ENCODE measurements at regions not wholly inside any gene's neighbourhood (a gene's known extent, or its start where the extent isn't known, plus 50 kb on each side); places are given as distances from the start of the nearest gene placed in this dataset.

DNA sequence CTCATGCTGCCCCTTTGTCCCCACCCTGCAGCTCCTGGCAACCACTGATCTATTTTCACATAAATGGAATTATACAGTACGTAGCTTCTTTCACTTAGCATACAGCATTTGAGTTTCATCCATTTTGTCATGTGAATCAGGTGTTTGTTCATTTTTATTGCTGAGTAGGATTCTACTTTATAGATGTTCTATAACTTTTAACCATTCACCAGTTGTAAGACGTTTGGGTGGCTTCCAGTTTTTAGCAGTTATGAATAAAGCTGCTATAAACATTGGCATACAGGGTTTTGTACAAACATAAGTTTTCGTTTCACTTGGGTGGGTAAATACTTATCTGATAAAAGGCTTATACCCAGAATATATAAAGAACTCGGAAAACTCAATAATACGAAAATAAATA lies 102.3 kb upstream of the KLHL13 start:
- Mint-ChIP-seq H3K36me3 (ENCODE audit: low read depth) (no peaks in the 10 kb centered on the region), H3K27ac (no peak overlapping the region), H3K9me3 (no peaks in the 10 kb centered on the region), H3K4me3 (no peak overlapping the region), H3K4me1 (no peaks in the 10 kb centered on the region), H3K27me3 (ENCODE audit: insufficient read depth, low read depth, poor library complexity) (no peaks in the 10 kb centered on the region)
- Histone ChIP-seq H3K4me2 (no peak overlapping the region), H3K27ac (ENCODE audit: low read depth) (no peak overlapping the region), H3K36me3 (ENCODE audit: insufficient read depth) (no peaks in the 10 kb centered on the region), H2AFZ (no peak overlapping the region), H4K20me1 (replicated peaks; ENCODE audit: insufficient read depth) (no peaks in the 10 kb centered on the region), H3F3A (replicated peaks; ENCODE audit: low read depth) (no peaks in the 10 kb centered on the region), H3K79me2 (replicated peaks; ENCODE audit: insufficient read depth) (no peaks in the 10 kb centered on the region), H3K9me2 (ENCODE audit: insufficient read depth) (no peaks in the 10 kb centered on the region), H3K27me3 (ENCODE audit: insufficient read depth) (no peaks in the 10 kb centered on the region), H3K4me1 (ENCODE audit: insufficient read depth) (no peaks in the 10 kb centered on the region), H3K4me3 (no peak overlapping the region)
- ATAC-seq (no peak), DNase-seq (ENCODE audit: low spot score) (no peak)
- TF ChIP-seq ZNF462 (CRISPR knock-in tag; IDR thresholded peaks at IDR 0.05) (no peak), EZH2phosphoT487 (IDR thresholded peaks at IDR 0.05; ENCODE audit: unreplicated experiment) (no peak), CREB1 (CRISPR knock-in tag; IDR thresholded peaks at IDR 0.05; ENCODE audit: low read depth) (no peak), REST (IDR thresholded peaks at IDR 0.05; ENCODE audit: unreplicated experiment) (no peak), JUNB (IDR thresholded peaks at IDR 0.05; ENCODE audit: unreplicated experiment) (no peak), ZNF114 (CRISPR knock-in tag; IDR thresholded peaks at IDR 0.05) (no peak), EZH2 (IDR thresholded peaks at IDR 0.05; ENCODE audit: low read depth, unreplicated experiment) (no peak), NANOG (IDR thresholded peaks at IDR 0.05; ENCODE audit: borderline replicate concordance) (no peak), POLR2AphosphoS5 (IDR thresholded peaks at IDR 0.05; ENCODE audit: low read depth) (no peak), ZNF331 (CRISPR knock-in tag; IDR thresholded peaks at IDR 0.05; ENCODE audit: low read depth) (no peak), STAT1 (IDR thresholded peaks at IDR 0.05; ENCODE audit: unreplicated experiment) (no peak)
- TF ChIP-seq, protein P1, sequence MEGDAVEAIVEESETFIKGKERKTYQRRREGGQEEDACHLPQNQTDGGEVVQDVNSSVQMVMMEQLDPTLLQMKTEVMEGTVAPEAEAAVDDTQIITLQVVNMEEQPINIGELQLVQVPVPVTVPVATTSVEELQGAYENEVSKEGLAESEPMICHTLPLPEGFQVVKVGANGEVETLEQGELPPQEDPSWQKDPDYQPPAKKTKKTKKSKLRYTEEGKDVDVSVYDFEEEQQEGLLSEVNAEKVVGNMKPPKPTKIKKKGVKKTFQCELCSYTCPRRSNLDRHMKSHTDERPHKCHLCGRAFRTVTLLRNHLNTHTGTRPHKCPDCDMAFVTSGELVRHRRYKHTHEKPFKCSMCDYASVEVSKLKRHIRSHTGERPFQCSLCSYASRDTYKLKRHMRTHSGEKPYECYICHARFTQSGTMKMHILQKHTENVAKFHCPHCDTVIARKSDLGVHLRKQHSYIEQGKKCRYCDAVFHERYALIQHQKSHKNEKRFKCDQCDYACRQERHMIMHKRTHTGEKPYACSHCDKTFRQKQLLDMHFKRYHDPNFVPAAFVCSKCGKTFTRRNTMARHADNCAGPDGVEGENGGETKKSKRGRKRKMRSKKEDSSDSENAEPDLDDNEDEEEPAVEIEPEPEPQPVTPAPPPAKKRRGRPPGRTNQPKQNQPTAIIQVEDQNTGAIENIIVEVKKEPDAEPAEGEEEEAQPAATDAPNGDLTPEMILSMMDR (conservative IDR thresholded peaks at IDR 0.05; ENCODE audit: low read depth in 2 of 2), result no peak
- TF ChIP-seq, protein P2, sequence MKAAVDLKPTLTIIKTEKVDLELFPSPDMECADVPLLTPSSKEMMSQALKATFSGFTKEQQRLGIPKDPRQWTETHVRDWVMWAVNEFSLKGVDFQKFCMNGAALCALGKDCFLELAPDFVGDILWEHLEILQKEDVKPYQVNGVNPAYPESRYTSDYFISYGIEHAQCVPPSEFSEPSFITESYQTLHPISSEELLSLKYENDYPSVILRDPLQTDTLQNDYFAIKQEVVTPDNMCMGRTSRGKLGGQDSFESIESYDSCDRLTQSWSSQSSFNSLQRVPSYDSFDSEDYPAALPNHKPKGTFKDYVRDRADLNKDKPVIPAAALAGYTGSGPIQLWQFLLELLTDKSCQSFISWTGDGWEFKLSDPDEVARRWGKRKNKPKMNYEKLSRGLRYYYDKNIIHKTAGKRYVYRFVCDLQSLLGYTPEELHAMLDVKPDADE (IDR thresholded peaks at IDR 0.05), result no peak

Data from GM23338 (cell line).